ENCODE measurements at regions not wholly inside any gene's neighbourhood (a gene's known extent, or its start where the extent isn't known, plus 50 kb on each side); places are given as distances from the start of the nearest gene placed in this dataset.

DNA sequence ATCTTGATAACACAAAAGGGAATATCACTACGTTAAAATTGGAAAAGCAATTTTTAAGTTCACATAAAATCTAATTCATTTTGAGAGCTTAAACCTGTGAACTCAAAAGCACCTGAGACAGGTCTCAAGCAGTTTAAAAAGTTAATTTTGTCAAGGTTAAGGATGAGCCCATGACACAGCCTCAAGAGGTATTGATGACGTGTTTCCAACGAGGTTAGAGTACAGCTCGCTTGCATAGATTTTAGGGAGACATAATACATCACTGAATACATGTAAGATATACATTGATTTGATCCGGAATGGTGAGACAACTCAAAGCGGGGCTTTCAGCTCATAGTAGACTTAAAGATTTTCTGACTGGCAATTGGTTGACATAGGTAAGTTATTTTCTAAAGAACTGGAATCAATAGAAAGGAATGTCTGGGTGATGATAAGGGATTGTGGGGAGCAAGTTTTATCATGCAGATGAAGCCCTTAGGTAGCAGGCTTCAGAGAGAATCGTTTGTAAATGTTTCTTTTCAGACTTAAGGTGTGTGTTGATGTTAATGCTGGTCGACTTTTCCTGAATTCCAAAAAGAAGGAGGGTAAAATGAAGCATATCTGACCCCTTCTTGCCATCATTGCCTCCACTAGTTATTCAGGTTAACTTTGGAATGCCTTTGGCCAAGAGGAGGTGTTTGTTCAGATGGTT lies 2890.6 kb downstream of the PCDH9 start:
- H3K36me3 ChIP-seq (ENCODE audit: control insufficient read depth in 4 of 4, insufficient read depth in 3 of 4, low read depth in 1 of 4, low read length in 3 of 4): no peaks in the 10 kb centered on the region
- no peaks in the 10 kb centered on the region for H3K27me3 ChIP-seq (ENCODE audit: control insufficient read depth in 4 of 4, insufficient read depth in 4 of 4, low read length in 3 of 4)
- TF ChIP-seq TAF1 (conservative IDR thresholded peaks at IDR 0.05) (no peak), GABPA (IDR thresholded peaks at IDR 0.05 in 1 of 2, conservative IDR thresholded peaks at IDR 0.05 in 1 of 2) (no peak), RAD21 (IDR thresholded peaks at IDR 0.05) (no peak), NR2F2 (IDR thresholded peaks at IDR 0.05) (no peak), HNF4G (IDR thresholded peaks at IDR 0.05) (no peak), FOXA2 (IDR thresholded peaks at IDR 0.05) (no peak)
- TF ChIP-seq, protein P1, sequence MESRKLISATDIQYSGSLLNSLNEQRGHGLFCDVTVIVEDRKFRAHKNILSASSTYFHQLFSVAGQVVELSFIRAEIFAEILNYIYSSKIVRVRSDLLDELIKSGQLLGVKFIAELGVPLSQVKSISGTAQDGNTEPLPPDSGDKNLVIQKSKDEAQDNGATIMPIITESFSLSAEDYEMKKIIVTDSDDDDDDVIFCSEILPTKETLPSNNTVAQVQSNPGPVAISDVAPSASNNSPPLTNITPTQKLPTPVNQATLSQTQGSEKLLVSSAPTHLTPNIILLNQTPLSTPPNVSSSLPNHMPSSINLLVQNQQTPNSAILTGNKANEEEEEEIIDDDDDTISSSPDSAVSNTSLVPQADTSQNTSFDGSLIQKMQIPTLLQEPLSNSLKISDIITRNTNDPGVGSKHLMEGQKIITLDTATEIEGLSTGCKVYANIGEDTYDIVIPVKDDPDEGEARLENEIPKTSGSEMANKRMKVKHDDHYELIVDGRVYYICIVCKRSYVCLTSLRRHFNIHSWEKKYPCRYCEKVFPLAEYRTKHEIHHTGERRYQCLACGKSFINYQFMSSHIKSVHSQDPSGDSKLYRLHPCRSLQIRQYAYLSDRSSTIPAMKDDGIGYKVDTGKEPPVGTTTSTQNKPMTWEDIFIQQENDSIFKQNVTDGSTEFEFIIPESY (IDR thresholded peaks at IDR 0.05): no peak
- TF ChIP-seq, protein P2, sequence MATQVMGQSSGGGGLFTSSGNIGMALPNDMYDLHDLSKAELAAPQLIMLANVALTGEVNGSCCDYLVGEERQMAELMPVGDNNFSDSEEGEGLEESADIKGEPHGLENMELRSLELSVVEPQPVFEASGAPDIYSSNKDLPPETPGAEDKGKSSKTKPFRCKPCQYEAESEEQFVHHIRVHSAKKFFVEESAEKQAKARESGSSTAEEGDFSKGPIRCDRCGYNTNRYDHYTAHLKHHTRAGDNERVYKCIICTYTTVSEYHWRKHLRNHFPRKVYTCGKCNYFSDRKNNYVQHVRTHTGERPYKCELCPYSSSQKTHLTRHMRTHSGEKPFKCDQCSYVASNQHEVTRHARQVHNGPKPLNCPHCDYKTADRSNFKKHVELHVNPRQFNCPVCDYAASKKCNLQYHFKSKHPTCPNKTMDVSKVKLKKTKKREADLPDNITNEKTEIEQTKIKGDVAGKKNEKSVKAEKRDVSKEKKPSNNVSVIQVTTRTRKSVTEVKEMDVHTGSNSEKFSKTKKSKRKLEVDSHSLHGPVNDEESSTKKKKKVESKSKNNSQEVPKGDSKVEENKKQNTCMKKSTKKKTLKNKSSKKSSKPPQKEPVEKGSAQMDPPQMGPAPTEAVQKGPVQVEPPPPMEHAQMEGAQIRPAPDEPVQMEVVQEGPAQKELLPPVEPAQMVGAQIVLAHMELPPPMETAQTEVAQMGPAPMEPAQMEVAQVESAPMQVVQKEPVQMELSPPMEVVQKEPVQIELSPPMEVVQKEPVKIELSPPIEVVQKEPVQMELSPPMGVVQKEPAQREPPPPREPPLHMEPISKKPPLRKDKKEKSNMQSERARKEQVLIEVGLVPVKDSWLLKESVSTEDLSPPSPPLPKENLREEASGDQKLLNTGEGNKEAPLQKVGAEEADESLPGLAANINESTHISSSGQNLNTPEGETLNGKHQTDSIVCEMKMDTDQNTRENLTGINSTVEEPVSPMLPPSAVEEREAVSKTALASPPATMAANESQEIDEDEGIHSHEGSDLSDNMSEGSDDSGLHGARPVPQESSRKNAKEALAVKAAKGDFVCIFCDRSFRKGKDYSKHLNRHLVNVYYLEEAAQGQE (IDR thresholded peaks at IDR 0.05): no peak
- no peak overlapping the region for H3K9ac ChIP-seq (ENCODE audit: low read depth in 1 of 2, low read length in 2 of 2)
- no peaks in the 10 kb centered on the region for H3K4me1 ChIP-seq (ENCODE audit: control insufficient read depth in 4 of 4, insufficient read depth in 4 of 4, low read length in 3 of 4)
- H3K9me3 ChIP-seq (ENCODE audit: control insufficient read depth in 4 of 4, low read length in 3 of 4): peaks cover 0 to 5% (median 0%) of the 10 kb centered on the region in 4 donors
- H3K4me3 ChIP-seq (ENCODE audit: low read depth in 1 of 3, low read length in 3 of 3): no peak overlapping the region
- DNase-seq (ENCODE audit: low spot score): no peak
- WGBS: 62% methylated on average over 8 of the region's 8 CpGs
- H3K27ac ChIP-seq (ENCODE audit: low read depth in 1 of 2, low read length in 2 of 2): no peak overlapping the region

DNA sequence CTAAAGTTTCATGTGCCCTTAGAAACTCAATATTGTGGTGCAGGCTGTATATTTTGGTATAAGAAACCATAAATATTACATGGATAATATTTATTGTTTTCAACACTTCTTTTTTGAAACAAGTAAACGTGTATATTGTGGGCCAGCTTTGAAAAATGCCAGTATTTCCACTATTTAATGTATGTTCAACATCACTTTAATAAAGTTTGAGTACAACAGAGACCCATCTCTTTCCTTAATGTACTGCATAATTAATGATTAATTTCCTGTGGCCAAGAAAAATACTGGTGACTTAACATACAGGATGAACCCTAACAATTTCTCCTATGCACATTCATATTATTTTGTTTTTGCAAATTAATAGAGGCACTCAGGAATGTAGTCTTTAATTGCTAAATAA lies 2891.5 kb downstream of the PCDH9 start:
- H3K9me3 ChIP-seq (ENCODE audit: control insufficient read depth in 4 of 4, low read length in 3 of 4): peaks cover 0 to 10% (median 2%) of the 10 kb centered on the region in 4 donors
- no peak overlapping the region for H3K27ac ChIP-seq (ENCODE audit: low read depth in 1 of 2, low read length in 2 of 2)
- H3K9ac ChIP-seq (ENCODE audit: low read depth in 1 of 2, low read length in 2 of 2): no peak overlapping the region
- no peaks in the 10 kb centered on the region for H3K4me1 ChIP-seq (ENCODE audit: control insufficient read depth in 4 of 4, insufficient read depth in 4 of 4, low read length in 3 of 4)
- TF ChIP-seq, protein P3, sequence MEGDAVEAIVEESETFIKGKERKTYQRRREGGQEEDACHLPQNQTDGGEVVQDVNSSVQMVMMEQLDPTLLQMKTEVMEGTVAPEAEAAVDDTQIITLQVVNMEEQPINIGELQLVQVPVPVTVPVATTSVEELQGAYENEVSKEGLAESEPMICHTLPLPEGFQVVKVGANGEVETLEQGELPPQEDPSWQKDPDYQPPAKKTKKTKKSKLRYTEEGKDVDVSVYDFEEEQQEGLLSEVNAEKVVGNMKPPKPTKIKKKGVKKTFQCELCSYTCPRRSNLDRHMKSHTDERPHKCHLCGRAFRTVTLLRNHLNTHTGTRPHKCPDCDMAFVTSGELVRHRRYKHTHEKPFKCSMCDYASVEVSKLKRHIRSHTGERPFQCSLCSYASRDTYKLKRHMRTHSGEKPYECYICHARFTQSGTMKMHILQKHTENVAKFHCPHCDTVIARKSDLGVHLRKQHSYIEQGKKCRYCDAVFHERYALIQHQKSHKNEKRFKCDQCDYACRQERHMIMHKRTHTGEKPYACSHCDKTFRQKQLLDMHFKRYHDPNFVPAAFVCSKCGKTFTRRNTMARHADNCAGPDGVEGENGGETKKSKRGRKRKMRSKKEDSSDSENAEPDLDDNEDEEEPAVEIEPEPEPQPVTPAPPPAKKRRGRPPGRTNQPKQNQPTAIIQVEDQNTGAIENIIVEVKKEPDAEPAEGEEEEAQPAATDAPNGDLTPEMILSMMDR (IDR thresholded peaks at IDR 0.05; ENCODE audit: low read depth, low read length, missing input control): no peak
- TF ChIP-seq HNF4A (conservative IDR thresholded peaks at IDR 0.05) (no peak), SP1 (IDR thresholded peaks at IDR 0.05) (no peak), RAD21 (IDR thresholded peaks at IDR 0.05) (no peak), JUND (IDR thresholded peaks at IDR 0.05) (no peak), HNF4G (IDR thresholded peaks at IDR 0.05) (no peak), GABPA (IDR thresholded peaks at IDR 0.05 in 1 of 2, conservative IDR thresholded peaks at IDR 0.05 in 1 of 2) (no peak), RXRA (IDR thresholded peaks at IDR 0.05) (no peak), YY1 (IDR thresholded peaks at IDR 0.05) (no peak), FOXA1 (IDR thresholded peaks at IDR 0.05) (no peak), EGR1 (IDR thresholded peaks at IDR 0.05; ENCODE audit: low read depth in 2 of 2) (no peak), FOXA2 (IDR thresholded peaks at IDR 0.05) (no peak), NR2F2 (IDR thresholded peaks at IDR 0.05) (no peak), TAF1 (conservative IDR thresholded peaks at IDR 0.05) (no peak)
- TF ChIP-seq, protein P2 (IDR thresholded peaks at IDR 0.05): no peak
- TF ChIP-seq, protein P4, sequence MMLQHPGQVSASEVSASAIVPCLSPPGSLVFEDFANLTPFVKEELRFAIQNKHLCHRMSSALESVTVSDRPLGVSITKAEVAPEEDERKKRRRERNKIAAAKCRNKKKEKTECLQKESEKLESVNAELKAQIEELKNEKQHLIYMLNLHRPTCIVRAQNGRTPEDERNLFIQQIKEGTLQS (IDR thresholded peaks at IDR 0.05): no peak
- TF ChIP-seq, protein P5, sequence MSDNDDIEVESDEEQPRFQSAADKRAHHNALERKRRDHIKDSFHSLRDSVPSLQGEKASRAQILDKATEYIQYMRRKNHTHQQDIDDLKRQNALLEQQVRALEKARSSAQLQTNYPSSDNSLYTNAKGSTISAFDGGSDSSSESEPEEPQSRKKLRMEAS (IDR thresholded peaks at IDR 0.05): no peak
- TF ChIP-seq, protein P1 (IDR thresholded peaks at IDR 0.05): no peak
- H3K27me3 ChIP-seq (ENCODE audit: control insufficient read depth in 4 of 4, insufficient read depth in 4 of 4, low read length in 3 of 4): no peaks in the 10 kb centered on the region
- no peak for DNase-seq (ENCODE audit: low spot score)
- H3K4me3 ChIP-seq (ENCODE audit: low read depth in 1 of 3, low read length in 3 of 3): no peak overlapping the region
- no peaks in the 10 kb centered on the region for H3K36me3 ChIP-seq (ENCODE audit: control insufficient read depth in 4 of 4, insufficient read depth in 3 of 4, low read depth in 1 of 4, low read length in 3 of 4)
- WGBS: 29% methylated on average over 1 of the region's 1 CpG

All from liver (tissue), 8 donors.